ENCODE measurements at regions not wholly inside any gene's neighbourhood (a gene's known extent, or its start where the extent isn't known, plus 50 kb on each side); places are given as distances from the start of the nearest gene placed in this dataset.

DNA sequence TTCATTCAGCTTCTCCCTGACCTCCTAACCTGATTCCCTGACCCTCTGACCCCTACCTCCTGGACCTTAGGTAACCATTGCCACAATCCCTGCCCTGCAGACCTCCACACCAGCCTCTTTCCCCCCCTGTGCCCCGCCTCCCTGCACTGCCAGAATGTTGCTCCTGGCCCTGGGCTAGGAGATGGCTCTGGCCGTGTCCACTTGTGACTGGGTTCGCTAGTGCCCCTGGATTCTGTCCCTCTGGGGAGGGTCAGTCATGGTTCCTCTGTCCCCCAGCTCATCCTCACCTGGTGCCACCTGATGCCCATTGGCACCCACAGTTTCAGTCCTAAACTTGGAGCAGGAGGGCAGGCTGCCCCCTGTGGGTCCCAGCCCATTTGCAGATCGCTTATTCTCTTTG, 56.2 kb upstream of the PRR23E start:
- DNase-seq (ENCODE audit: low read depth), result no peak

DNA sequence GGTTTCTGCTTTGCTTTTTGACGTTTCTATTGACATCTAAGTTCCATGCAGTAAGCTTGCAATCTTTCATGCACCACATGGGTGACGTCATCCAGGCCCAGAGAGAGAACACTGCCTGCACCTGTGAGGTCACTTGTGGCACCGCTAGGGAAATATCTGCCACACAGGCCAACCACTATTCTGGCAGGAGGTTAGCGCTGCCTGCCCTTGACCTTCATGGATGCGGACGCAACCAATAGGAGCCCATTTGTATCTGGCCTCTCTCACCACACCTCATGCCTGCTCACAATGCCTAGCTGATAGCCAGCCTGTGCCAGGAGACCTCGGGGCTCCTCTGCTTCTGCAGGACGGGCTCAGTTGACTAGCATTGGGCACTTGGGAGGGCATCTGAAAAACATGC, 55.8 kb upstream of the PRR23E start:
- DNase-seq (ENCODE audit: low read depth), result no peak

DNA sequence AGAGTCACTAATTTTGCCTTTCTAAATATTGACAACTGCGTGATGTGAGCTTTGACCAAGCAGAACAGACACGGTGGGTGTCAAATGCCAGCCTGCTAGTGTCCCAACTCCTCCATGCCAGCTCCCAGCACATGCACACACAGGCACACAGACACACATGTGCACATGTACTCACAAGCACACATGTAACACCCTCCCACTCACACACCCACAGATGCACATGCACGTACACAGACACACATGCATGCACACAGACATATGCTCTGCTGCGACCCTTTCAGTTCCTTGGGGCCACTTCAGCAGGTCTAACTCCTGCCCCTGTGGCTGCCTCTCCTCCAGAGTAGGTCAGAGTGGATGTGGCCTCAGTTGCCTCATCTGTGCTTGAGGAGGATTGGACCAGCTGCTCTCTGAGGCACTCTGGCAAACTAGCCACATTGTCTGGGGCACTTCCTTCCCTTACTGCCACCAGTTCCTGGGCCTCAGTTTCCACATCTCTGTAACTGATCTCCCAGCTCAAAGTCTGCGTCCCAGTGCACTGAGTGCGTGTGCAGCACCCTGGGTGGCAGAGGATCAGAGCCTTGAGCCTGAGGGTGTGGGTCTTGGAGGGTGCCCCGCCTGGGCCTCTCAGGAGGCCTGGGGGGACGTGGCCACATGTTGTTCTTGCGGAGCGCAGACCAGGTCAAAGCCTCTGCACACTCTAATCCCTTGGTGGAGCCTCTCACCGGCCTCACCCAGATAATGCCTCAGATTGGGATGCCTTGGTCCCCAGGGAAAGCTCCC, 55.0 kb upstream of the PRR23E start:
- DNase-seq (ENCODE audit: low read depth), result no peak

DNA sequence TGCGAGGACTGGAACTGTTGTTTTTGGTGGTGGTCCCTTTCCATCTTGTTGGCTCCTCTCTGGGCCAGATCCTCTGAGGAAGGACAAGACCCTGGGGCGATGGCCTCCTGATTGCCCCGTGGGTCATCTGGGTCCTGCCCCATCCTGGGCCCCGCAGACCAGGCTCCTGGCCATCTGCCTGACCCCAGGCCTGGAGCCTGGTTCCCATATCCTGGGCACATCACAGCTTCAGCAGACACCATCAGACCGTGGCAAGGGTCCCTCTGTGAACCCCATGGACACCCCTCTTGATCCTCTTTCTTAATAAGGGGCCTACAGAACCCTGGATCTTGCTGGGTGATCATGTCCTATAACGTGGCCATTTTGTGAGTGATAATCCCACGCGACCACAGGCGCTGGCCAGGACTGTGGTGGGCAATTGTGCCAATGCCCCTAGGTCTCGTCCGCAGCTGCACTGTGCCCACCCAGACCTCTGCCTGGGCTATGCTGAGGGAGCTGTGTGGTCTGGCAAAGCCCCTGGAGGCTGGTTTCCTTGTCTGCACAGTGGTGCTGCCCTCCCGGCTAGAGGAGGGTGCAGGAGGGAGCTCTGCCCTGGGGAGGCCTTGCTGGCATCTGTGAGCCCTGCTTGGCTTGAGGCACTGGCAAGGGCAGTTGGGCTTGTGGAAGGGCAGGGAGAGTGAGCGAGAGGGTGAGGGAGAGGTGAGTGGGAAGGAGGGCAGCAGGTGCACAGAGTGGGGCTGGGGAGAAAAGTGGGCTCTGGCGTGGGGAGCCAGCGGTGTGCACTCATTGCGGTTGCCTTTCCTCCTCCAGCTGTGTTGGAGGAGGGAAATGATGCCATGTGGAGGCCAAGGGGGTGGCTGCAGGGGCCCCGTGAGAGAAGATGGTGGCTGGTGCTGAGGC, 53.1 kb upstream of the PRR23E start:
- DNase-seq (ENCODE audit: low read depth), result no peak

DNA sequence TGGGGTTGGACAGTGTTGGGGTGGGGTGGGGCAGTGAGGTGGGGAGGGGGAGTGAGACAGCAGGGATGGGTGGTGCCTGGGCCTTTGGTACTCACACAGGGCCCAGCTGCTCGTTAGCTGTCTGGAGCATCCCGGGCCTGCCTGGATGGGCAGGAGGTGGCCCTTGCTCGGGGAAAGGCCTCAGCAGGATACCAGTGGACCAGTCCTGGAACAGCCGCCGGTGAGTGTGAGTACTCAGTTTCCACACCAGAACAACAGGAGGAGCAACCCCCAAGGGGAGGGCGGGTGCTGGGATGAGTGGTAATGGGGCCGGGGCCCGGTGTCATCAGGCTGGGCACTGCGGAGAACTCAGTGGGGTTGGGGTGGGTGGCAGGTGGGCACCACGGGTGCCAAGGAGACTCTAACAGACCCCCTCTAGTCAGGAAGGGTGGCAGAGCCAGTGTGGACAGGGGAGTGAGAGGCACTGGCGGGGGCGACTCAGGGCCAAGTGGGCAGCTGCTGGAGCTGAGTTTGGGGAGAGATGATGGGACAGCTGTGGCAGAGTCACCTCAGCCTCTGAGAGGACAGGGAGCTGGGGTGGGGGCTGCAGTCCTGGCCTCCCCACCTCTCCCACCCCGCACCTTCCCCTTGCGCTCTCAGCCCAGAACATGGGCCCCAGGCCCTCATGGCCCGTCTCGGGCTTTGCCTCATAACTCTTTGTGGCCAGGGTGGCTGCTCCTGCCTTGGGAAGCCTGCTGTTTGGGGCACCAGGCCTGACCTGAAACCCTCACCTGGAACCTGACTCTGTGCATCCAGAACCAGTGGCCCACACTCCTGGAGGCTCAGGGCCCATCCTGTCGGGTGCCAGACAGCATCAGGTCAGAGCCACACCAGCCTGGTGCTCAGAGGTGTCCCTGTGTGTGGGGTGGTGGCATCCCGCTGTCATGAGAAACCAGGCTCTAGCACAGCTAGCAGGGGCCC, 52.1 kb upstream of the PRR23E start:
- DNase-seq (ENCODE audit: low read depth), result no peak

DNA sequence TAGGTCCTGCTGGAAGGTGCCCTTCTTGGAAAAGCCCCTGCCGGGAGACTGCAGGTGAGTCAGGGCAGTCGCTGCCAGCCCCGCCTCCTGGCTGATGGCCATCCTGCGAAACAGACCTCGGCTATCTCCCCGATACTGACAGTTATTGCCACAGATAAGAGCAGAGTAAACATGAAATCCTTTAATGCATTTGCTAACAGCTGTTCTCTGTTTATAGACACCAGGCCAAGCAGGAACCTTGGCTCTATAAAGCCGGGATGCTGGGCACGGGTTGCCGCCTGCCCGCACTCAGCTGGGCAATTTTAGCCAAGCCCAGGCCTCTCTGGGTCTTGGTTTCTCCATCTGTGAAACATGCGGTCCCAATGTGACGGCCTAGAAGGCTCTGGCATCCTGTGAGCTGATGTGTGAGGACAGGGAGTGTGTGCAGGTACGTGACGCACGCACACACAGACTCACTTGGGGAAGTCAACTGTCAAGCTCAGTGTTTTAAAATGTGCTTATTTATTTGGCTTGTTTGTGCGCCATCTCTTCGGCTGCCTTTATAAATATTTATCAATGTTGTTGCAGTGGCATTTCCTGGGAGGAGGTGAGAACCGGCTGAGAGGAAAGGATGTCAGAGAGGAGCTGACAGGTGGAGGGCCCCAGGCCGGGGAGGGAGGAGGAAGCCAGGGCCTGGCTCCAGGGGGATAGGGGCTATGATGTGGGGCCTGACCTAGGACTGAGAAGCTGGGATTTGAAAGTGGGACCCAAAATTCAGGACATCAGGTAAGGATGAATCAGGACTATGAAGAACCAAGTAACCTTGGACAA, 50.8 kb upstream of the PRR23E start:
- no peak for DNase-seq (ENCODE audit: low read depth)

All from HS-27A (cell line).